HG03135 (cell line): ENCODE measurements at regions not wholly inside any gene's neighbourhood (a gene's known extent, or its start where the extent isn't known, plus 50 kb on each side); places are given as distances from the start of the nearest gene placed in this dataset.
A peak's percentile ranks its signal among the peaks of the same experiment; 100 is the strongest.

Experiments
- ATAC-seq: cut with Tn5 transposase; IDR thresholded peaks from one replicate; pipeline ENCODE4 v1.9.1; 2021; ENCODE audit warnings: mild to moderate bottlenecking, moderate library complexity; ENCODE audit not compliant: unreplicated experiment

DNA sequence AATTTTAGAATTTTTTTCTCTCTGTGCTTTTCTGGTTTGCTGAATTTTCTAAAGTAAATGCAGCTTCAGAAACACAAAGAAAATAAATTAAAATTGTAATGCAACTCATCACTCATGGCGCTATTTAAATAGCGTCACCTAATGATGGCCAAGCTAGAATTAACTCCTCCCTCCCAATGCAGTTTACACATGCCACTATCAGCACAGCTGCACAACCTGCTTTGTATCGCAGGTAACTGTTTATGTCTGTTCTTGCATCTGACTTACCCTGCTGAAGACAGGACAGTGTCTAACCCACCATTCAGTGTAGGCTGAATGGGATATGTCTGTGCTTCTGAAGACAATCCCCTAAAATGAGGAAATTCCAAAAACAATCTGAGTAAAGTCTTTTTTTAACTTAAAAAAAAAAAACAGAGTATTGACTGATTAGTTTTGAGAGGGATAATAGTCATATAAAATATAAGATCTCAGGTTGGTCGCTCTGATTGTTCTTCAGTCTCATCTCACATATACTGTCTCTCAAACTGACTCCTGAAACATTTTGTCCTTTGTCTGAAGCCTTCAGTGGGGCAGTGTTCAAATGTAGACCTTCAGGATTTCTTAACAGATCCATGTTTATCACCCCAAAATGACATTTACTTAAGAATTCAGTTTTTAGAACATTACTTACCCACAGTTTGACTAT is 271.4 kb downstream of the ZEB2 start:
- ATAC-seq = no peak

DNA sequence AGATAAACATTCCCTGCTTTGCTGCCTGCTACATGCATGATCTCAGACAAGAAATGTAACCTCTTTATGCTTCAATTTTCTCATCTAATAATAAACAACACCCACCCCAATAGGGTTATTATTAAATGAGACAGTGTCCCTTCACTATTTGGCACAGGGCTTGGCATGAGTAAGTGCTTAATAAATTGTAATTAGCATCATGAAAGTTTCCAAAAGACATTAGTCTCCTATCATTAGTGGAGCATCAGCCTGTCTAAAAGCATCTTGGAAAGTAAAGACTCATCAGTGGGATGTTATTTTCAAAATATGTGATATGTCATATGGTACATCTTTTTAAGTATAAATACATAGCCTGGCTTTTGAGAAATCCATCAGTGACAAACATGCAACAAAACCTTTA is 275.0 kb downstream of the ZEB2 start:
- no peak for ATAC-seq

DNA sequence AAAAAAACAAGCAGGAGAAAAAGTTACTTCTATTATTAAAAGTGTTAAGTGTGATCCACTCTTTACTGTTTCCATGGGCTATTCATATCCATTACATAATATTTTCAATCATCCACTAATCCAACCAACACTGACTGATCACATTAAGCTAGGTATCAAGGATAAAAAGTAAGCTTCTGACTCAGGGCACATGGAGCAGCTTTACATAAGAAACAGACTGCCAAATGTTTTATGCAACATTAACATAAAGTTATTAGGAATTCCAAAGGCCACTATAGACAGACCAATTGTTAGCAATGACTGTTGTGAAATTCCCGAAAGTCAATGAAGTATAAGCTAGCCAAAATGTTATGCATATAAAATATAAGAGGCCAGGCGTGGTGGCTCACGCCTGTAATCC is 277.6 kb downstream of the ZEB2 start:
- no peak for ATAC-seq

DNA sequence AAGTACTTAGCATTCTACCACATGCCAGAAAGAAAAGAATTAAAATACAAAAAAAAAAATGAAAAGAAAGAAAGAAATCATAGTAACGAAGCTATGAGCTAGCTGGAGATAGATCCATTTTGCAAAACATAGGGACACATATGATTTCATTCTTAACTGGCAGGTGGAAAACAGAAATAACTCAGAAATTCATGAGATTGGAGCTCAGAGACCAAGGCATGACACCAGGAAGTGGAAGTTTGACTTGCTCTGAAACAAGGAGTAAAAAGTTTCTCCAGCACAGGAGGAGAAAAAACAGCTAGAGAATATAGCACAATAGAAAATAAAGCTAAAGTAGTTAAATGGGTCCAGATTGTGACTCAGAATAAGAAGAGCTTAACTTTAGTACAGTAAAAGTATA is 278.1 kb downstream of the ZEB2 start:
- no peak for ATAC-seq

DNA sequence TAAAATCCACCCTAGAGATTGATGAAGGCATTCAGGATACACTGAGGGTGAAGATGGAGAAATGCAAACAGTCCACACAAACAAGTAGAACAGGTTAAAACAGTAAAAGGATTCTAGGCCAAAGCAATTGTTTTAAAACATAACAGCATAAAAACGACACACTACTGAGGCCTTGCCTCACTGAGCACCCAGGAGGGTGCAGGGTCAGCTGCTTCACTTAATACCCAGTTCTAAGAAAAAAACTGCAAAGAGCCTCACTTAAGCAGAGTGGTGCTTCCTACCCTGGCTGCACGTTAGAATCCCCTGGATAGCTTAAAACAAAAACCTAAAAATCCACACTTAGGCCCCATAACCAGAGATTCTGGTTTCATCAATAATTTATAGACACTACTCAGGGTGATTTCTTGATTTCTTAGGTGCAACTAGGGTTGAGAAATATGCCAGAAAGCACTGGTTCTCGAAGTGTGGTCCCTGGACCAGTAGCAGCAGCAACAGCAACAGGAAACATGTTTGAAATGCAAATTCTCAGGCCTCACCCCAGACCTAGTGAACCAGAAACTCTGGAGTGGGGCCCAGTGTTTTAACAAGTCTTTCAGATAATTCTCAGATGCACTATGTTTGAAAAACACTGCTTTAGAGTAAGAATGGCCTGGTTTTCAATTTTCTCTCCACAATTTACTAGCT is 279.1 kb downstream of the ZEB2 start:
- ATAC-seq = peak; percentile 82

DNA sequence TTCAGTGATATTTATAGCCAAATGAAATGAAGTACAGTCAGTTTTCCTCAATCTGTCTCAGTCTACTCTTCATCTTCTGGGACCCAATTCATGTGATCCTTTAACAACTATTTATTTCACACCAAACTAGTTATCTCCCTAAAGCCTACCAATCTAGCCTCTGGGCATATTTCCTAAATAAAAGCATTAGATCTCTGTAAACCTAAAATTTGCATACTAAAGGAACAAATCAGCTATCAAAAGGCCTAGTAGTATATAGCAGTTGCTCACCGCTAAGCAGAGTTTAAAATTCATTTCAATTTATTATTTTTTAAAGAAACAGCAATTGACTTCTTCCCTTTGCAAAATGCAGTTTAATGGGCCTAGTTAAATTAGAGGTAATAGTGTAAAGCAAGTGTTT is 280.2 kb downstream of the ZEB2 start:
- ATAC-seq = no peak

DNA sequence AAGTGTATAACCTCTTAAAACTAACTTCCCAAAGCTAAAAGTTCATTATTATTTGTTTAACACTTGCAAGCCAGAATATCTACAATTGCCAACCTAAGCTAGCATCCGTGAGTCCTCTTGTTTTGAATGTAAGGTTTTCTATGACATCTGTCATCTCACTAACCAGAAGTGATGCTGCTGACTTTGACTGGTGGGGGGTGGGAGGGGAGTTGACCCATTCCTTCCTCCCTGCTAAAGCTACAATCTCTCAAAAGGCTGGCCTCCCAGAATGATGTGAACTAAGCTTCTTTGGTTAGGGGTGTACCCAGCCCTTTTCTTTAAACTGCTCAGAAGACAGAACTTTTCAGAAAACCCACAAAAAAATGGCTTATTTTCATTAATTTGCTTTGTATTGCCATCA is 280.6 kb downstream of the ZEB2 start:
- ATAC-seq = no peak

DNA sequence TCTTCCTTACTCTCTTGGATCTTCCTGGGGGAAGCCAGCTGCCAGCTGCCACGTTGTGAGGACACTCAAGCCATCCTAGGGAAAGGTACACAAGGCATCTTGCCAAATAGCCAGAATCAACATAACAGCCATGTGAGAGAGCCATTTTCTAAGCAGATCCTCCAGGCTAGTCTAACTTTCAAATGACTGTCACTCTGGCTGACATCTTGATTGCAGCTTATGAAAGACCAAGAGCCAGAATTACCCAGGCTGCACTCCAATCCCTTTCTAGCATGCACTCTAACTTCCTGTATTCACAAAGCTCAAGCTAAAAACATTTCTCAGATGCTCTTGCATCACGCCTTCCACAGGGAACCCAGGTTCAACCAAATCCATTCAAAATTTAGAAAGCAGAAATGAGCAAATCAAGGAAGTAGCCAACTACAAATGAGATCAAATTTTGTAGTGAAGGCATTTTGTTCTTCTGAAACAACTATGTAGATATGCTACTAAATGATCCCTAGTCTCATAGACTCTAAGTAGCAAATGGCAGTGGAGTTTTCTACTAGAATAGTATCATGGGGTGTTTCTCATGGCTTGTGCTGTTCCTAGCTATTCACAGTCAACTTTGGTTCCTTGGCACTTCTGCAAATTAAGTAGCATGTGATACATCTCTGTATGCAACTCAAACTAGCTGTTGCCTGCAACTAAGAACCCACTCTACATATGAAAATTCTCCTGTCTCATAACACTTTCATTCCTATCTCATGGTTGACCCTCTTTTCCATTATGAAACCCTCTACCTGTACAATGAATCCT is 281.9 kb downstream of the ZEB2 start:
- ATAC-seq = no peak

DNA sequence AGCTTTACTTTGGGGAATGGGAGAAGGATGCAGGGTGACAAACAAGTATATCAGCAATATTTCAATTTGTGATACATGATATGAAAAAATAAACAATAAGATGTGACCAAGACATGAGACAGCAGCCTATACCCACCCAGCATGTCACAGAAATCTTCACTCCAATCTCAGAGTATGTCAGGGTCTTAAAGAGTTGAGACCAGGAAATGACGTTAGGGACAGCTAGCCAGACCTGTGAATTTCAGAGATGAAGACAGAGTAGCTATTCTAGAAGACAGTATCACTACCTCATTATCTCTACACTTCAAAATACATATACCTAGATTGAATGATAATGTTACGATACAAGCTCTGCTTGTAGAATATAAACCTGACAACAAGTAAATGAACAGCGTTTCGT is 282.8 kb downstream of the ZEB2 start:
- no peak for ATAC-seq

DNA sequence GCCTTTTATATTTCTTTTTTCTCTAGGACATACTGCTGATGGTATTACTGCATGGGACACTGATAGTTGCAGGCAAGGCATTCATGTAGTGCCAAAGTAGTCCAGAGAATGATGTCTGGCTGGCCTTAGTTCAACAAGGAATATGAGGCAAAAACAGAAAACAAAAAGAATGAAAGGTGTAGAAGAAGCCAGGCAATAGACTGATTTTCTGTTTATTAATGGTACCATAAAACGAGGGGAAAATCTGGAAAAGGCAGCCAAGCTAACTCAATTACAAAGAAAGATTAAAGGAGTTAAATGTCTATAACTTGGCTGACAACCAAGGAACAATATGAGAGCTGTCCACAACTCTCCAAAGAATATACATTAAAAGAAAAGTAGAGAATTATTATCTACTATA is 284.9 kb downstream of the ZEB2 start:
- no peak for ATAC-seq

DNA sequence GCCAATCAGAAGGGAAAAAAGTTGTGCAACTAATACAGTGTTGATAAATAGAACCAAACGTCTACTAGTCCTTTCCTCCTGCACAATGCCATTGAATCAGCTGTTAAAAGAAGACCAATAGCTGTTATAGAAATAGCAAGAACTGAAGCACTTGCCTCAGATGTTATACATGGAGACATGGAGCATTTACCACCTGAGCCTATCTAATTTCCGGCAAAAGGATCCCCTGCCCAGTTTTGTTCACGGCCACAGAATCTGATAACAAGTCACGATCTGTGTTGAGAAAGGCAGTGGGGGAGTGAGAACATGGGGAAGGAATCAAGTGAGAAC is 285.4 kb downstream of the ZEB2 start:
- ATAC-seq = no peak

DNA sequence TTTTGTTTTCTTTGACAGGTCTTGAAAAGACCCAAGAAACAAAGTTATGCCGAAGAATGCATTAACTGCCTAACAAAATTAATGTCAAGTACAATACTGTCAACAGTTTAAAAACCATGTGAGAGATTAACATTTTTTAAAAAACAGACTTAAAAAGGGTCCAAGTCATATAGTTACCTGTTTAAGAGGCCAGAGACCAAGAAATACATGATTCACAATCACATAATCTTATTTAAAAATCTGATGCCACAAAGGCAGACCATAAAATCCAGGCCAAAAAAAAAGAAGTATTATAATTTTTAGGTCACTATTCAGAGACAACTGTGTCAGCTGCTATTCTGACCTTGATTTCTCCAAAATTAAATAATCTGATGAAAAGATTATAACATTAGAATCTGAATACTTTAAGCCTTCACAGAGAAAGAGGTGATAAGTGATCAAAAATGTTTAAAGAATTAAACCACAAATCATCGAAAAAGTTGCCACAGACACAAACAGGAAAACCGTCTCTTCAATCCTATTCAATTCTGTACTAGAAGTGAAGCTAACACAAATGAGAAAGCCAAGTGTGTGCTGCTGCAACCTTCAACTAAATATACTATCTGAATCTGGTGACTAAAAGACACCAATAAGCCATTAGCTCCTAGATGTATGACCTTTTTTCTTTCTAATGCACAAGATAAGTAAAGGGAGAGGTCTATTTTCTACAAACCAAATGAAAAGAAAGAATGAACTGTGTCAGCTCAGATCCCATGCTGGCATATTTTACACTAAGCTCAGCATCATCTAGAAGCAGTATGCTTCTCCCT is 286.0 kb downstream of the ZEB2 start:
- no peak for ATAC-seq

DNA sequence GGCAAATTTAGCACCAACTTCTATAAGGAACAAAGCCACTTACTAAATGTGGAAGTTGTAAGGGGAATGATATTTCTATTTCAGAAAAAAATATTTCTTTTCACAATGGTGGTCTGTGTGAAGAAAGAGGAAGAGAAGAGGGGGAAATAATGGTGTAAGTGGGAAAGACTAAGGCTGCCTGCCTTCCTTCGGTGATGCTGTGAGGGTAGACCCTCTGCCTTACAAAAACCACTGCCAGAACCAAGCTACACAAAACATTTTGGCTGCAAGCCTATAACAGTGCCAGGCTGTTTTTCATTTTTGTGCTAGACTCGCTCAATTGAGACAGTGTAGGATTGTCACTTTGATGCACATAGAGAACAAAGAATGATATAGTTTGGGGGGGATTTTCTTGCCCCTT is 286.6 kb downstream of the ZEB2 start:
- no peak for ATAC-seq

DNA sequence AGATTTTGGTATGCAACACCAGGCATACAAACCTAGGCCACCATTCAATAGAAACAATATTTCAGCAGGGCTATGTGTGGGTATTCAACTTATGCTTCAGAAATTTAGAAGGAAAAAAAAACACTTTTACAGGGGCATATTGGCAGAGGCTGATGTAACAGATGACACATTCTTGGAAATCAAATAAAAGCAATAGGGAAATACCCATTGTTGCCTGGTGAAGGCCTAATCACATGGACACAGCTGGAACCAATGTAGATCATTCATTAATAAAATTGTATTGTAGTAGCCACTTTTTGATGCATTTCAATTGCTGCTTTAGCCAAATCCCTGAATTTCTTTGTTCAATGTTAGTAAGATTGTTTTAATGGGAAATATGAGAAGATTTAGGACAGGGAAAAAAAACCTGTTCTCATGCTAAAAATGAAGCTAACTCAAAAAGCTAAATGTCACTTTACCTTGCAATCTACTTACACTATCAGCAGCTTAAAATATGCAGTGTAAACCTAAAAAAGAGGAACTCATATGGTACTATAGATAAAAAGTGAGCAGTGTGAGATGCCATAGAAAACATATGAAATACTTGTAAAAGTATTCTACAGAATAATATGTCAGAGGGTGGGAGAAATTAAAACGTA is 289.4 kb downstream of the ZEB2 start:
- ATAC-seq = no peak

DNA sequence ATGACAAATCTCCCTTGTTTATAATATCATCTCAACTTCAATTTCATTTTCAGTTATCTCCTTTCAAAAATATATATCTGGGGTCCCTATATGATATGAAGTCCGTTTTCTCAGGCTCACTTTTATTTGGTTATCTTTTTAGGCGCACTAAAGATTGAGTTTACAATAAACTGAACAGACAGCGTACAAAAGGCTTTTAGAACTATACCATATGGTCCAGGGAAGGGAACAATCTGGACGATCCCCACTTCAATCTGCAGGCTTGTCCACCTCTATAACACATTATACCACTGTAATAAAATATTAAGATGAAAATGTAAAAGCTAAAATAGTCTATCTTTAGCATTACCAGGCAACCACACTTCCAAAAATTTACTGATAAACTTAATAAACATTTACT is 289.9 kb downstream of the ZEB2 start:
- no peak for ATAC-seq

DNA sequence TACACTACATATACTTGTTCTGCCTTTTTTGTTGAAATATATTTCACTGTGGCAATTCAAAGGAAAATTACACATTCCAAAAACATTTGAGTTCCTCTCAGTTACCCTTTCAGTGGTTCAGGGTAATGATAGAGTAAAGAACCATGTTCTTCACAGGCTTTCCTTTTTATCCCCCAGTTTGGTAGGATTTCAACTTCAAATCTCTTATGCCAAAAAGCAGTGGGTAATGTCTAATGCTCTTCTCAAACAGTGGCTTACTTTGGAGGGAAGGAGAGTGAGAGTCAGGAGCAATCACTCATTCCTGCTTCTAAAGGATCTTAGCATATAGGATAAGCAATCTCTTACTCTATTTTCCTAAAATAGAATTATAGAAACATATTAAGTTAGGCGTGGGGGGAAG is 290.6 kb downstream of the ZEB2 start:
- ATAC-seq = no peak

DNA sequence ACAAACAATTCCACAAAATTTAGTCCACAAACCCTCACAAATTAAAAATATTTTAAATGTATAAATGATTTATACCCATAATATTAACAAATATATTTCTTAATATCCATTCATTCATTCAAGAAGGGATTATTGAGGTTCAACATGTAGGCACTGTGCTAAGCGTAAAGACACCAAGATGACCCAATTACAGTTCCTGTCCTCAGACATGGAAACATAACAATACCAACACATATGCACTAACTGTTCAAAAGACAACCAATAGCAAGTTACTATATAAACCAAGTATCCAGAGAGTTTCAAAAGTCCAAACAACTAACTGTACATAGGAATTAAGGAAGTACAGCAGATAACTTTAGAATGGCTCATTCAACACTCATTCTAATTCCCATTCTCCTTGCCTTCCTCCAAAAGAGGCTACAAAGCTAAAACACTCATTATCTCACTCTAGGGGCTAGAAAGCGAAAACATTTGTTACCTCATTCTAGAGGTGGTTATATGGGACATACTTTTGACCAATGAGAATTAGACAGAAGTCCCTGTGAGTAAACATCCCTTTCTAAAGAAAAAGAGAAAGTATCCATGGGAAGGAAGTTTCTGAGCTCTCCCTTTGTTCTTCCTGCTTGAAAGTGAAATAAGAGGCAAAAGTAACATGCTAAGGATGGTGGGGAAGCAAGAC is 292.4 kb downstream of the ZEB2 start:
- ATAC-seq = no peak

DNA sequence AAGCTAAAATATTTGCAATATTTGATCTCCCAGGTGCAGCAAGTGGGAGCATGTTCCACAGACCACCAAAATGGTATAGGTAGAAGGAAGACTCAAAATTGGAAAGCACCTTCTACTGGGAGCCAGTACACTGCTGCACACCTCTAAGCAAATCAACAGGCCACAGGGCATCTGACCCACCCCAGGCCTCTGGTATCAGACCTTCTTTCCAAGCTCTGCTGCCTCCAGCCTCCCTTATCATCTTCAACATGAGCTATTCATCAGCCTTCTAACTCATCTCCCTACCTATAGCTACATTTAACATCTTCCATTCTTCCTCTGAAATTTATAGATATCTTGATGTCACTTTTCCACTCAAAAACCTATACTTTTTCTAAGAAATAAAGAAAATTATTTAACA is 294.8 kb downstream of the ZEB2 start:
- no peak for ATAC-seq

DNA sequence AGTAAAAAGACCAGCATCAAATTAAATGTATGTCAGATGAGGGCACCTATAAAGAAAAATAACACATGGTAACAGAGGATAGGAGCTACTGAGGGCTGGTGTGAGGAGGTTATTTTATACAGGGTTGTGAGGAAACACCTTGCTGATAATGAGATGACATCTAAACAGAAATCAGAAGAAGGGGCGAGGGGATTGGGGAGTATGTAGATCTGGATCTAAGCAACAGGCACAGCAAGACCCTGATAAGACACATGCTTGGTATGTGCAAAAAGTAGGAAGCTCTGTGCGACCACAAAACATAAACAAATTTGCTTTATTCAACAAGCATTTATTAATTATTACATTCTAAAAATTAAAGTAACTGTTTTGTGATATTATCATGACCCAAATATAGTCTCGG is 295.4 kb downstream of the ZEB2 start:
- no peak for ATAC-seq

DNA sequence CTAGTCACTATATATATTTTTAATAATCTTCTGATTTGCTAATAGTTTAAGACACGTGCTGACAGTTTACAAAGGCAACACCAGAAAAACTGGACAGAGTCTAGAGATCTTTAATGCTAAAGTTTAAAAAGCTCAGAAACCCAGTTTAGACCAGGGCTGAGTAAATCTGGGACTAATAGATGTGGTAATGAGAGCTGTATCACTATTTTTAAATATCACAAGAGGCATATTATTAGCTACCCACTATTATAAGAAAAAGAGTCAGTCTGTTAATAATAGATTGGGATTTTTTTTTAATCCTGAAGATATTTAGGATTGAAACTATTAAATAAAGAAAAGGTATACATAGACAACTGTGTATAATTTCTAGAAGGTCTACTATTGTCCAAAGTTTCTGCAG is 299.9 kb downstream of the ZEB2 start:
- ATAC-seq = no peak
